Endothelial cell of umbilical vein (primary cell): ENCODE measurements at regions not wholly inside any gene's neighbourhood (a gene's known extent, or its start where the extent isn't known, plus 50 kb on each side); places are given as distances from the start of the nearest gene placed in this dataset.

Experiments used
- EZH2 ChIP-seq: IDR thresholded peaks from 2 replicates; pipeline ENCODE4 v1.6.1; 2012; ENCODE audit warnings: borderline replicate concordance, low read depth, mild to moderate bottlenecking, moderate library complexity, low read length, inconsistent platforms; ENCODE audit not compliant: severe bottlenecking
- FOS ChIP-seq: IDR thresholded peaks from 2 replicates; pipeline ENCODE4 v1.6.1; 2011; ENCODE audit warnings: mild to moderate bottlenecking, low read length, moderate library complexity, borderline replicate concordance; ENCODE audit not compliant: insufficient read depth
- JUN ChIP-seq: IDR thresholded peaks from 2 replicates; pipeline ENCODE4 v1.6.1; 2011; ENCODE audit warnings: borderline replicate concordance, low read depth; ENCODE audit not compliant: insufficient read length, insufficient read depth
- MYC ChIP-seq: IDR thresholded peaks from one replicate; pipeline ENCODE4 v1.6.1; 2011; ENCODE audit warnings: mild to moderate bottlenecking, low read depth, low read length
- POLR2A ChIP-seq: IDR thresholded peaks from 2 replicates; pipeline ENCODE4 v1.6.1; 2012; ENCODE audit warnings: low read depth, mild to moderate bottlenecking, control low read depth, low read length
- POLR2AphosphoS5 ChIP-seq: IDR thresholded peaks from 2 replicates; pipeline ENCODE4 v1.6.1; 2012; ENCODE audit warnings: low read depth, mild to moderate bottlenecking, control low read depth, low read length, moderate library complexity; ENCODE audit not compliant: insufficient read depth
- TF ChIP-seq, protein P1 (sequence below), 2 donors: IDR thresholded peaks; 1 replicate in 1 of 2; 2 replicates in 1 of 2; pipeline ENCODE4 v1.5.1; 2011; ENCODE audit warnings: low read length in 2 of 2, mild to moderate bottlenecking in 2 of 2, moderate library complexity in 2 of 2, control low read depth in 1 of 2, inconsistent platforms in 1 of 2, low read depth in 1 of 2; ENCODE audit not compliant: insufficient read depth in 1 of 2; ENCODE audit errors: extremely low read depth in 1 of 2
- TF ChIP-seq, protein P2 (sequence below): IDR thresholded peaks from 2 replicates; pipeline ENCODE4 v1.6.1; 2011; ENCODE audit not compliant: insufficient read depth, insufficient read length

DNA sequence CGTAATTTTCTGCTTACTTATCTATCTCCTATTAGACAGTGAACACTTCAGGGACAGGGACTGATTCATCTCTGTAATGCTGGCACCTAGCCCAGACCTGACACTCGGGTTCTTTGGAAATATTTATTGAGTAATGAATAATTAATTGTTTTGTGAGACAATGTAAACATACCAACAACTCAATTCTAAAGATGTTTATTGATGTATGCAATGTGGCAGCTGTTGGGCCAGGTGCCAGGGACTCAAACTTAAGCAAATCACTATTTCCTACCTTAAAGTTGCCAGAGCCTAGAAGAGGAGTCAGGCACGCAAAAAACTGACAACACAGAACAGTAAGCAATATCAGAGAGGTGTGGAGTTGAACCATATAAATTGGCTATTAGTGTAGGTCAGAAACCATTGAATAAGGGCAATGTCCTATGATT, 63.6 kb upstream of the BMPER start:
- no peak for TF ChIP-seq POLR2A
- TF ChIP-seq, protein P1, sequence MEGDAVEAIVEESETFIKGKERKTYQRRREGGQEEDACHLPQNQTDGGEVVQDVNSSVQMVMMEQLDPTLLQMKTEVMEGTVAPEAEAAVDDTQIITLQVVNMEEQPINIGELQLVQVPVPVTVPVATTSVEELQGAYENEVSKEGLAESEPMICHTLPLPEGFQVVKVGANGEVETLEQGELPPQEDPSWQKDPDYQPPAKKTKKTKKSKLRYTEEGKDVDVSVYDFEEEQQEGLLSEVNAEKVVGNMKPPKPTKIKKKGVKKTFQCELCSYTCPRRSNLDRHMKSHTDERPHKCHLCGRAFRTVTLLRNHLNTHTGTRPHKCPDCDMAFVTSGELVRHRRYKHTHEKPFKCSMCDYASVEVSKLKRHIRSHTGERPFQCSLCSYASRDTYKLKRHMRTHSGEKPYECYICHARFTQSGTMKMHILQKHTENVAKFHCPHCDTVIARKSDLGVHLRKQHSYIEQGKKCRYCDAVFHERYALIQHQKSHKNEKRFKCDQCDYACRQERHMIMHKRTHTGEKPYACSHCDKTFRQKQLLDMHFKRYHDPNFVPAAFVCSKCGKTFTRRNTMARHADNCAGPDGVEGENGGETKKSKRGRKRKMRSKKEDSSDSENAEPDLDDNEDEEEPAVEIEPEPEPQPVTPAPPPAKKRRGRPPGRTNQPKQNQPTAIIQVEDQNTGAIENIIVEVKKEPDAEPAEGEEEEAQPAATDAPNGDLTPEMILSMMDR (IDR thresholded peaks at IDR 0.05; ENCODE audit: extremely low read depth in 1 of 2, insufficient read depth in 1 of 2, low read depth in 1 of 2, low read length in 2 of 2): no peak
- TF ChIP-seq POLR2AphosphoS5: no peak
- TF ChIP-seq, protein P2, sequence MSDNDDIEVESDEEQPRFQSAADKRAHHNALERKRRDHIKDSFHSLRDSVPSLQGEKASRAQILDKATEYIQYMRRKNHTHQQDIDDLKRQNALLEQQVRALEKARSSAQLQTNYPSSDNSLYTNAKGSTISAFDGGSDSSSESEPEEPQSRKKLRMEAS: no peak
- no peak for TF ChIP-seq EZH2
- no peak for TF ChIP-seq MYC
- TF ChIP-seq FOS: no peak
- no peak for TF ChIP-seq JUN
